Activated naive CD4-positive, alpha-beta T cell treated with anti-CD3 and anti-CD28 coated beads, Interleukin-2, amount 50 U/mL, for 24 hours (primary cell): ENCODE measurements at regions not wholly inside any gene's neighbourhood (a gene's known extent, or its start where the extent isn't known, plus 50 kb on each side); places are given as distances from the start of the nearest gene placed in this dataset.

Experiments
- H3K27ac Mint-ChIP-seq: one replicate; pipeline ENCODE4 v1.8.0; 2021; ENCODE audit warnings: mild to moderate bottlenecking, mixed read lengths
- H3K27me3 Mint-ChIP-seq: one replicate; pipeline ENCODE4 v1.8.0; 2021; ENCODE audit warnings: mixed read lengths
- H3K36me3 Mint-ChIP-seq: one replicate; pipeline ENCODE4 v1.8.0; 2021; ENCODE audit warnings: mixed read lengths
- H3K4me1 Mint-ChIP-seq: one replicate; pipeline ENCODE4 v1.8.0; 2021; ENCODE audit warnings: mixed read lengths
- H3K4me3 Mint-ChIP-seq: one replicate; pipeline ENCODE4 v1.8.0; 2021; ENCODE audit warnings: mild to moderate bottlenecking, mixed read lengths
- H3K9me3 Mint-ChIP-seq: one replicate; pipeline ENCODE4 v1.8.0; 2021; ENCODE audit warnings: mixed read lengths

- Mint-ChIP-seq H3K27me3 (peaks cover 19% of the 10 kb centered on the region), H3K9me3 (no peaks in the 10 kb centered on the region), H3K36me3 (no peaks in the 10 kb centered on the region), H3K27ac (no peak overlapping the region), H3K4me1 (peaks cover 6% of the 10 kb centered on the region), H3K4me3 (no peak overlapping the region)
Measured at GRCh38 chr6:44563397-44563796, 175.9 kb downstream of the CDC5L start.

GRCh38 chr6:44564906-44565524 lies 177.5 kb downstream of the CDC5L start:
- no peak overlapping the region for H3K27ac Mint-ChIP-seq
- peaks cover 14% of the 10 kb centered on the region for H3K27me3 Mint-ChIP-seq
- H3K9me3 Mint-ChIP-seq, result no peaks in the 10 kb centered on the region
- no peaks in the 10 kb centered on the region for H3K36me3 Mint-ChIP-seq
- no peak overlapping the region for H3K4me3 Mint-ChIP-seq
- H3K4me1 Mint-ChIP-seq, result peaks cover 6% of the 10 kb centered on the region

- Mint-ChIP-seq H3K4me1 (no peaks in the 10 kb centered on the region), H3K27ac (no peak overlapping the region), H3K9me3 (no peaks in the 10 kb centered on the region), H3K27me3 (peaks cover 1% of the 10 kb centered on the region), H3K4me3 (no peak overlapping the region), H3K36me3 (no peaks in the 10 kb centered on the region)
Measured at GRCh38 chr6:44567406-44567805, 179.9 kb downstream of the CDC5L start.

GRCh38 chr6:44569131-44569530 lies 181.6 kb downstream of the CDC5L start:
- H3K4me1 Mint-ChIP-seq, result no peaks in the 10 kb centered on the region
- H3K27ac Mint-ChIP-seq, result no peak overlapping the region
- H3K27me3 Mint-ChIP-seq, result no peaks in the 10 kb centered on the region
- H3K4me3 Mint-ChIP-seq, result no peak overlapping the region
- H3K9me3 Mint-ChIP-seq, result no peaks in the 10 kb centered on the region
- no peaks in the 10 kb centered on the region for H3K36me3 Mint-ChIP-seq

- Mint-ChIP-seq H3K4me1 (no peaks in the 10 kb centered on the region), H3K36me3 (no peaks in the 10 kb centered on the region), H3K27ac (no peak overlapping the region), H3K4me3 (no peak overlapping the region), H3K27me3 (no peaks in the 10 kb centered on the region), H3K9me3 (no peaks in the 10 kb centered on the region)
Measured at GRCh38 chr6:44569931-44570385, 182.5 kb downstream of the CDC5L start.

GRCh38 chr6:44571510-44571909 lies 184.0 kb downstream of the CDC5L start:
- H3K4me1 Mint-ChIP-seq, result no peaks in the 10 kb centered on the region
- H3K4me3 Mint-ChIP-seq, result no peak overlapping the region
- no peaks in the 10 kb centered on the region for H3K9me3 Mint-ChIP-seq
- peaks cover 2% of the 10 kb centered on the region for H3K27me3 Mint-ChIP-seq
- H3K27ac Mint-ChIP-seq, result no peak overlapping the region
- H3K36me3 Mint-ChIP-seq, result no peaks in the 10 kb centered on the region

- Mint-ChIP-seq H3K4me1 (no peaks in the 10 kb centered on the region), H3K36me3 (no peaks in the 10 kb centered on the region), H3K27me3 (peaks cover 3% of the 10 kb centered on the region), H3K27ac (no peak overlapping the region), H3K9me3 (no peaks in the 10 kb centered on the region), H3K4me3 (no peak overlapping the region)
Measured at GRCh38 chr6:44572346-44572745, 184.8 kb downstream of the CDC5L start.

- H3K4me3 Mint-ChIP-seq, result no peak overlapping the region
- H3K36me3 Mint-ChIP-seq, result no peaks in the 10 kb centered on the region
- H3K4me1 Mint-ChIP-seq, result no peaks in the 10 kb centered on the region
- H3K27me3 Mint-ChIP-seq, result peaks cover 4% of the 10 kb centered on the region
- H3K27ac Mint-ChIP-seq, result no peak overlapping the region
- H3K9me3 Mint-ChIP-seq, result no peaks in the 10 kb centered on the region
Measured at GRCh38 chr6:44575644-44576043, 188.1 kb downstream of the CDC5L start.

- Mint-ChIP-seq H3K4me3 (no peak overlapping the region), H3K27me3 (peaks cover 4% of the 10 kb centered on the region), H3K9me3 (no peaks in the 10 kb centered on the region), H3K27ac (no peak overlapping the region), H3K36me3 (no peaks in the 10 kb centered on the region), H3K4me1 (no peaks in the 10 kb centered on the region)
Measured at GRCh38 chr6:44576132-44576631, 188.7 kb downstream of the CDC5L start.

- no peak overlapping the region for H3K4me3 Mint-ChIP-seq
- no peak overlapping the region for H3K27ac Mint-ChIP-seq
- no peaks in the 10 kb centered on the region for H3K36me3 Mint-ChIP-seq
- peaks cover 2% of the 10 kb centered on the region for H3K27me3 Mint-ChIP-seq
- H3K4me1 Mint-ChIP-seq, result no peaks in the 10 kb centered on the region
- peaks cover 7% of the 10 kb centered on the region for H3K9me3 Mint-ChIP-seq
Measured at GRCh38 chr6:44580901-44581300, 193.4 kb downstream of the CDC5L start.

- H3K27ac Mint-ChIP-seq, result no peak overlapping the region
- H3K4me1 Mint-ChIP-seq, result no peaks in the 10 kb centered on the region
- H3K4me3 Mint-ChIP-seq, result no peak overlapping the region
- H3K36me3 Mint-ChIP-seq, result no peaks in the 10 kb centered on the region
- peaks cover 7% of the 10 kb centered on the region for H3K9me3 Mint-ChIP-seq
- H3K27me3 Mint-ChIP-seq, result peaks cover 2% of the 10 kb centered on the region
Measured at GRCh38 chr6:44582930-44583329, 195.4 kb downstream of the CDC5L start.

GRCh38 chr6:44590471-44590870 lies 203.0 kb downstream of the CDC5L start:
- Mint-ChIP-seq H3K4me1 (no peaks in the 10 kb centered on the region), H3K36me3 (no peaks in the 10 kb centered on the region), H3K27ac (no peak overlapping the region), H3K27me3 (peaks cover 8% of the 10 kb centered on the region), H3K9me3 (no peaks in the 10 kb centered on the region), H3K4me3 (no peak overlapping the region)

GRCh38 chr6:44593539-44593944 lies 206.0 kb downstream of the CDC5L start:
- no peaks in the 10 kb centered on the region for H3K9me3 Mint-ChIP-seq
- H3K36me3 Mint-ChIP-seq, result no peaks in the 10 kb centered on the region
- peaks cover 6% of the 10 kb centered on the region for H3K27me3 Mint-ChIP-seq
- no peak overlapping the region for H3K4me3 Mint-ChIP-seq
- H3K27ac Mint-ChIP-seq, result no peak overlapping the region
- H3K4me1 Mint-ChIP-seq, result no peaks in the 10 kb centered on the region

GRCh38 chr6:44594481-44594880 lies 207.0 kb downstream of the CDC5L start:
- Mint-ChIP-seq H3K27ac (no peak overlapping the region), H3K9me3 (no peaks in the 10 kb centered on the region), H3K4me3 (no peak overlapping the region)

GRCh38 chr6:44598679-44599078 lies 211.2 kb downstream of the CDC5L start:
- Mint-ChIP-seq H3K4me3 (no peak overlapping the region), H3K27me3 (peaks cover 2% of the 10 kb centered on the region), H3K9me3 (no peaks in the 10 kb centered on the region), H3K4me1 (no peaks in the 10 kb centered on the region), H3K27ac (no peak overlapping the region), H3K36me3 (no peaks in the 10 kb centered on the region)

More at GRCh38 chr6:44594481-44594880, 207.0 kb downstream of the CDC5L start:
- H3K27me3 Mint-ChIP-seq, result peaks cover 4% of the 10 kb centered on the region
- no peaks in the 10 kb centered on the region for H3K36me3 Mint-ChIP-seq
- no peaks in the 10 kb centered on the region for H3K4me1 Mint-ChIP-seq

GRCh38 chr6:44599672-44600071 lies 212.2 kb downstream of the CDC5L start:
- Mint-ChIP-seq H3K27me3 (no peaks in the 10 kb centered on the region), H3K9me3 (no peaks in the 10 kb centered on the region), H3K27ac (no peak overlapping the region), H3K4me1 (no peaks in the 10 kb centered on the region), H3K4me3 (no peak overlapping the region), H3K36me3 (no peaks in the 10 kb centered on the region)
